Fibroblast of the aortic adventitia (primary cell): ENCODE measurements at regions not wholly inside any gene's neighbourhood (a gene's known extent, or its start where the extent isn't known, plus 50 kb on each side); places are given as distances from the start of the nearest gene placed in this dataset. TPM values are rescaled to one million over a fixed set of nuclear protein-coding genes. Genes with fewer than 3 reads are reported as not detected.

Experiments
- small RNA-seq: library from RNA; depleted of rRNA; stranded (forward); fragments of <200 nt; gene quantifications from one replicate; pipeline ENCODE3, GENCODE V24; 2012

Small RNA genes in the stretch of these regions (small RNA-seq; reads per million reads assigned to genes)
- gene RF00012 (not detected), gene RNA5SP62 (not detected), gene RNA5SP63 (not detected), gene RNU5F-6P (not detected)
